ENCODE measurements at regions not wholly inside any gene's neighbourhood (a gene's known extent, or its start where the extent isn't known, plus 50 kb on each side); places are given as distances from the start of the nearest gene placed in this dataset.

- Histone ChIP-seq H3K36me3 (replicated peaks; ENCODE audit: insufficient read depth, low read length) (no peaks in the 10 kb centered on the region), H3K4me1 (ENCODE audit: low read length) (no peaks in the 10 kb centered on the region), H3K9me3 (replicated peaks; ENCODE audit: insufficient read depth, low read length) (no peaks in the 10 kb centered on the region), H3K79me2 (ENCODE audit: low read length) (no peaks in the 10 kb centered on the region), H3K9ac (ENCODE audit: low read length) (no peak overlapping the region), H3F3A (ENCODE audit: insufficient read depth, low read length) (no peaks in the 10 kb centered on the region), H4K20me1 (ENCODE audit: insufficient read depth, low read length) (no peaks in the 10 kb centered on the region), H3K4me3 (ENCODE audit: low read length) (no peak overlapping the region), H3K4me2 (ENCODE audit: low read depth, low read length) (no peak overlapping the region), H3K27me3 (replicated peaks; ENCODE audit: insufficient read depth, low read length) (no peaks in the 10 kb centered on the region), H2AFZ (ENCODE audit: low read length) (no peak overlapping the region), H3K27ac (ENCODE audit: low read length) (no peak overlapping the region), H3K9me2 (replicated peaks; ENCODE audit: insufficient read depth, low read length) (no peaks in the 10 kb centered on the region)
- no peak for DNase-seq
- TF ChIP-seq CTCF (IDR thresholded peaks at IDR 0.05; ENCODE audit: low read length): no peak
- TF ChIP-seq EZH2 (optimal IDR thresholded peaks at IDR 0.05; ENCODE audit: low read depth, low read length): no peak
- no peak for TF ChIP-seq EZH2phosphoT487 (IDR thresholded peaks at IDR 0.05; ENCODE audit: low read length)
Measured at GRCh38 chr4:164591666-164592065, 162.3 kb upstream of the SMIM31 start.

- no peak for TF ChIP-seq EZH2phosphoT487 (IDR thresholded peaks at IDR 0.05; ENCODE audit: low read length)
- no peak for TF ChIP-seq EZH2 (optimal IDR thresholded peaks at IDR 0.05; ENCODE audit: low read depth, low read length)
- TF ChIP-seq CTCF (IDR thresholded peaks at IDR 0.05; ENCODE audit: low read length): no peak
- Histone ChIP-seq H3K4me1 (ENCODE audit: low read length) (no peaks in the 10 kb centered on the region), H3K9me2 (replicated peaks; ENCODE audit: insufficient read depth, low read length) (no peaks in the 10 kb centered on the region), H3K9me3 (replicated peaks; ENCODE audit: insufficient read depth, low read length) (no peaks in the 10 kb centered on the region), H3K4me2 (ENCODE audit: low read depth, low read length) (no peak overlapping the region), H3K79me2 (ENCODE audit: low read length) (no peaks in the 10 kb centered on the region), H4K20me1 (ENCODE audit: insufficient read depth, low read length) (no peaks in the 10 kb centered on the region), H3K27ac (ENCODE audit: low read length) (no peak overlapping the region), H3F3A (ENCODE audit: insufficient read depth, low read length) (no peaks in the 10 kb centered on the region), H3K36me3 (replicated peaks; ENCODE audit: insufficient read depth, low read length) (no peaks in the 10 kb centered on the region), H3K4me3 (ENCODE audit: low read length) (no peak overlapping the region), H3K9ac (ENCODE audit: low read length) (no peak overlapping the region), H3K27me3 (replicated peaks; ENCODE audit: insufficient read depth, low read length) (no peaks in the 10 kb centered on the region), H2AFZ (ENCODE audit: low read length) (no peak overlapping the region)
- no peak for DNase-seq
Measured at GRCh38 chr4:164595751-164596150, 158.2 kb upstream of the SMIM31 start.

- Histone ChIP-seq H3K4me1 (ENCODE audit: low read length) (no peaks in the 10 kb centered on the region), H3K4me2 (ENCODE audit: low read depth, low read length) (no peak overlapping the region), H3K27me3 (replicated peaks; ENCODE audit: insufficient read depth, low read length) (no peaks in the 10 kb centered on the region), H2AFZ (ENCODE audit: low read length) (no peak overlapping the region), H3F3A (ENCODE audit: insufficient read depth, low read length) (no peaks in the 10 kb centered on the region), H3K9me3 (replicated peaks; ENCODE audit: insufficient read depth, low read length) (no peaks in the 10 kb centered on the region), H3K9ac (ENCODE audit: low read length) (no peak overlapping the region), H4K20me1 (ENCODE audit: insufficient read depth, low read length) (no peaks in the 10 kb centered on the region), H3K79me2 (ENCODE audit: low read length) (no peaks in the 10 kb centered on the region), H3K4me3 (ENCODE audit: low read length) (no peak overlapping the region), H3K27ac (ENCODE audit: low read length) (no peak overlapping the region), H3K36me3 (replicated peaks; ENCODE audit: insufficient read depth, low read length) (no peaks in the 10 kb centered on the region), H3K9me2 (replicated peaks; ENCODE audit: insufficient read depth, low read length) (no peaks in the 10 kb centered on the region)
- TF ChIP-seq EZH2phosphoT487 (IDR thresholded peaks at IDR 0.05; ENCODE audit: low read length): no peak
- TF ChIP-seq CTCF (IDR thresholded peaks at IDR 0.05; ENCODE audit: low read length): no peak
- no peak for TF ChIP-seq EZH2 (optimal IDR thresholded peaks at IDR 0.05; ENCODE audit: low read depth, low read length)
- no peak for DNase-seq
Measured at GRCh38 chr4:164596318-164596878, 157.5 kb upstream of the SMIM31 start.
